DMS 273 treated with DMSO at 0.1 percent for 48 hours (cell line): ENCODE measurements at regions not wholly inside any gene's neighbourhood (a gene's known extent, or its start where the extent isn't known, plus 50 kb on each side); places are given as distances from the start of the nearest gene placed in this dataset.
"Not testable (repeated sequence)": the region's sequence is repeated elsewhere in the genome, so short reads cannot be mapped to it uniquely, and the experiment has no call there.

Experiments
- DNase-seq: peaks from one replicate; lab custom pipeline; 2025; lab: John Stamatoyannopoulos, UW

GRCh38 chr2:129912066-129912820 is 67.2 kb upstream of the RAB6C start:
- DNase-seq = no peak

- no peak for DNase-seq
Observed at GRCh38 chr2:129912871-129913694, 66.4 kb upstream of the RAB6C start.

- no peak for DNase-seq
Observed at GRCh38 chr2:129913695-129914495, 65.6 kb upstream of the RAB6C start.

GRCh38 chr2:129914538-129915302 is 64.7 kb upstream of the RAB6C start:
- no peak for DNase-seq

- no peak for DNase-seq
Observed at GRCh38 chr2:129915303-129915840, 64.1 kb upstream of the RAB6C start.

GRCh38 chr2:129918604-129919003 is 60.9 kb upstream of the RAB6C start:
- no peak for DNase-seq

GRCh38 chr2:129922571-129923264 is 56.7 kb upstream of the RAB6C start:
- DNase-seq = peak; percentile 34

- DNase-seq = peak; percentile 6
Observed at GRCh38 chr2:129923265-129924091, 56.0 kb upstream of the RAB6C start.

GRCh38 chr2:129924115-129924514 is 55.4 kb upstream of the RAB6C start:
- not testable (repeated sequence) for DNase-seq

GRCh38 chr2:129925381-129925780 is 54.1 kb upstream of the RAB6C start:
- no peak for DNase-seq

- no peak for DNase-seq
Observed at GRCh38 chr2:129927696-129928095, 51.8 kb upstream of the RAB6C start.

- no peak for DNase-seq
Observed at GRCh38 chr2:129929321-129930290, 49.9 kb upstream of the RAB6C start.
